OCI-LY1 (cell line): ENCODE measurements at regions not wholly inside any gene's neighbourhood (a gene's known extent, or its start where the extent isn't known, plus 50 kb on each side); places are given as distances from the start of the nearest gene placed in this dataset.

Source experiments
- H2AFZ ChIP-seq: fragments of 200-600 bp; sonication (generic), shearing (Covaris generic); 2 replicates; pipeline ENCODE4 v1.6.0; 2014; ENCODE audit warnings: antibody characterized with exemption, mild to moderate bottlenecking, low read length
- H3F3A ChIP-seq: fragments of 200-600 bp; sonication (generic), shearing (Covaris generic); 2 replicates; pipeline ENCODE4 v1.6.0; 2014; ENCODE audit warnings: mild to moderate bottlenecking, antibody characterized with exemption, low read length, moderate library complexity; ENCODE audit not compliant: insufficient read depth
- H3K27ac ChIP-seq: fragments of 200-600 bp; sonication (generic); 2 replicates; pipeline ENCODE4 v1.5.1; 2014; ENCODE audit warnings: low read length, mixed run types, mild to moderate bottlenecking, low read depth; ENCODE audit not compliant: poor library complexity, severe bottlenecking
- H3K27me3 ChIP-seq: fragments of 200-600 bp; sonication (generic); 2 replicates; pipeline ENCODE4 v1.6.0; 2014; ENCODE audit warnings: antibody characterized with exemption, mild to moderate bottlenecking, low read length, moderate library complexity; ENCODE audit not compliant: insufficient read depth
- H3K36me3 ChIP-seq: fragments of 200-600 bp; sonication (generic); 2 replicates; pipeline ENCODE4 v1.6.1; 2014; ENCODE audit warnings: mild to moderate bottlenecking, antibody characterized with exemption, low read length, moderate library complexity, mixed read lengths; ENCODE audit not compliant: insufficient read depth
- H3K4me1 ChIP-seq: fragments of 200-600 bp; sonication (generic); 2 replicates; pipeline ENCODE4 v1.5.1; 2014; ENCODE audit warnings: mild to moderate bottlenecking, low read length, moderate library complexity; ENCODE audit not compliant: insufficient read depth, severe bottlenecking
- H3K4me2 ChIP-seq: fragments of 200-600 bp; sonication (generic), shearing (Covaris generic); 2 replicates; pipeline ENCODE4 v1.6.1; 2014; ENCODE audit warnings: low read length
- H3K4me3 ChIP-seq: fragments of 200-600 bp; sonication (generic); 2 replicates; pipeline ENCODE4 v1.5.1; 2014; ENCODE audit warnings: low read length, low read depth, mild to moderate bottlenecking, mixed read lengths; ENCODE audit not compliant: poor library complexity, severe bottlenecking
- H3K79me2 ChIP-seq: fragments of 200-600 bp; shearing (Covaris generic); 2 replicates; pipeline ENCODE4 v1.6.1; 2016; ENCODE audit warnings: mixed run types, low read length, mixed read lengths; ENCODE audit not compliant: insufficient read depth
- H3K9ac ChIP-seq: fragments of 200-600 bp; sonication (generic), shearing (Covaris generic); 2 replicates; pipeline ENCODE4 v1.6.1; 2014; ENCODE audit warnings: mild to moderate bottlenecking, low read length, mixed read lengths
- H3K9me2 ChIP-seq: fragments of 200-600 bp; sonication (generic), shearing (Covaris generic); 2 replicates; pipeline ENCODE4 v1.6.1; 2014; ENCODE audit warnings: low read depth, mild to moderate bottlenecking, low read length, mixed read lengths
- H3K9me3 ChIP-seq: fragments of 200-600 bp; shearing (Covaris generic); 2 replicates; pipeline ENCODE4 v1.6.1; 2014; ENCODE audit warnings: low read length, mixed read lengths
- H4K20me1 ChIP-seq: fragments of 200-600 bp; sonication (generic), shearing (Covaris generic); 2 replicates; pipeline ENCODE4 v1.6.0; 2016; ENCODE audit warnings: mild to moderate bottlenecking, low read length; ENCODE audit not compliant: insufficient read depth
- CTCF ChIP-seq: fragments of 200-600 bp; sonication (generic), shearing (Covaris generic); IDR thresholded peaks from 2 replicates; pipeline ENCODE4 v1.5.1; 2017; ENCODE audit warnings: mild to moderate bottlenecking, antibody characterized with exemption, low read length, moderate library complexity, mixed read lengths
- EZH2 ChIP-seq: fragments of 200-600 bp; sonication (generic), shearing (Covaris generic); IDR thresholded peaks from 2 replicates; pipeline ENCODE4 v1.8.0; 2017; ENCODE audit warnings: borderline replicate concordance, mixed run types, mild to moderate bottlenecking, antibody characterized with exemption, low read length, moderate library complexity, mixed read lengths

GRCh38 chr5:60101573-60101972, 208.0 kb upstream of the PDE4D start:
- Histone ChIP-seq H3K9me3 (no peaks in the 10 kb centered on the region), H3F3A (no peaks in the 10 kb centered on the region), H3K9me2 (no peaks in the 10 kb centered on the region), H3K4me2 (no peak overlapping the region), H3K79me2 (no peaks in the 10 kb centered on the region), H3K9ac (no peak overlapping the region), H3K4me3 (no peak overlapping the region), H4K20me1 (no peaks in the 10 kb centered on the region), H2AFZ (no peak overlapping the region), H3K27me3 (no peaks in the 10 kb centered on the region), H3K4me1 (no peaks in the 10 kb centered on the region), H3K36me3 (no peaks in the 10 kb centered on the region), H3K27ac (no peak overlapping the region)
- no peak for TF ChIP-seq CTCF
- TF ChIP-seq EZH2 = no peak

GRCh38 chr5:60092671-60093422, 199.3 kb upstream of the PDE4D start:
- Histone ChIP-seq H4K20me1 (no peaks in the 10 kb centered on the region), H3K9me3 (no peaks in the 10 kb centered on the region), H3F3A (no peaks in the 10 kb centered on the region), H2AFZ (no peak overlapping the region), H3K9ac (no peak overlapping the region), H3K36me3 (no peaks in the 10 kb centered on the region), H3K79me2 (no peaks in the 10 kb centered on the region), H3K27me3 (no peaks in the 10 kb centered on the region), H3K4me2 (no peak overlapping the region), H3K9me2 (0 out of 2 replicates have a peak, but pooled peaks cover 3% of the 10 kb centered on the region), H3K4me1 (no peaks in the 10 kb centered on the region), H3K27ac (no peak overlapping the region), H3K4me3 (no peak overlapping the region)
- TF ChIP-seq EZH2 = no peak
- TF ChIP-seq CTCF = no peak

DNA sequence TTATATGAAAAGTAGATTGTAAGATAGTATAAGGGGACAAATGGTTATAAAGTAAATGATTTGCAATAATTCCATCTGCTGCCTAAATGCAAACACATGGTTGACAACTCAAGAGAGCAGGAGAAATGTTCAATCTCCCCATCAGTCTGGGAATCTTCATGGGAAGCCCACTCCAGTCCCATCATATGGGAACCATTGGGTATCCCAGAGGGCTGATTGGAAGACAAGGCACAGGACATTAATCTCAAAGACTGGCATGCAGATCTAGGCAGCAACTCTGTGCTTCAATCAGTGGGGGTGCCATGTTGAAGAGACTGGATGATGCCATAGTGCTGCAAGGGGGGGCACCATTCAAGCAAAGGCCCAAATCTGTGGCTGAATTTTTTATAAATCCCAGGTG, 193.1 kb upstream of the PDE4D start:
- Histone ChIP-seq H3K4me1 (no peaks in the 10 kb centered on the region), H2AFZ (no peak overlapping the region), H3K4me3 (no peak overlapping the region), H3K9me2 (0 out of 2 replicates have a peak, but pooled peaks cover 3% of the 10 kb centered on the region), H3K9me3 (no peaks in the 10 kb centered on the region), H3K4me2 (no peak overlapping the region), H3K27ac (no peak overlapping the region), H3K79me2 (no peaks in the 10 kb centered on the region), H3K9ac (no peak overlapping the region), H4K20me1 (no peaks in the 10 kb centered on the region), H3K27me3 (no peaks in the 10 kb centered on the region), H3F3A (no peaks in the 10 kb centered on the region), H3K36me3 (no peaks in the 10 kb centered on the region)
- TF ChIP-seq EZH2 = no peak
- TF ChIP-seq CTCF = no peak
